Thoracic aorta (tissue), 2 donors: ENCODE measurements at regions not wholly inside any gene's neighbourhood (a gene's known extent, or its start where the extent isn't known, plus 50 kb on each side); places are given as distances from the start of the nearest gene placed in this dataset.

Source experiments
- ATAC-seq: fragments of 150-250 bp; one replicate; pipeline ENCODE4 v1.8.0; 2017; ENCODE audit warnings: low read depth; ENCODE audit not compliant: insufficient number of reproducible peaks, low FRiP score
- DNase-seq: peaks from one replicate; pipeline ENCODE4 v3.0.0-alpha.2; 2020; ENCODE audit warnings: low spot score
- H3K27ac ChIP-seq, 2 donors: fragments of 200-600 bp; sonication (generic); 1 replicate in 1 of 2; 2 replicates in 1 of 2; pipeline ENCODE4 v1.5.1; 2016; ENCODE audit warnings: mild to moderate bottlenecking in 2 of 2, moderate library complexity in 2 of 2
- H3K27me3 ChIP-seq: fragments of 200-600 bp; sonication (generic); replicated peaks from 2 replicates; pipeline ENCODE4 v1.6.0; 2016; ENCODE audit warnings: mild to moderate bottlenecking; ENCODE audit not compliant: insufficient read depth
- H3K36me3 ChIP-seq: fragments of 200-600 bp; sonication (generic); one replicate; pipeline ENCODE4 v1.5.1; 2016
- H3K4me1 ChIP-seq, 2 donors: fragments of 200-600 bp; sonication (generic); 1 replicate in 1 of 2; 2 replicates in 1 of 2; pipeline versions ENCODE4 v1.5.1 to v1.6.0; 2016; ENCODE audit warnings: low read depth in 2 of 2, mild to moderate bottlenecking in 1 of 2; ENCODE audit not compliant: control insufficient read depth in 1 of 2
- H3K4me3 ChIP-seq: fragments of 200-600 bp; sonication (generic); 2 replicates; pipeline ENCODE4 v1.5.1; 2016; ENCODE audit warnings: mild to moderate bottlenecking
- H3K9me3 ChIP-seq: fragments of 200-600 bp; sonication (generic); 2 replicates; pipeline ENCODE4 v1.5.1; 2016
- TF ChIP-seq, protein P1 (sequence below): fragments of 200-600 bp; sonication (generic); IDR thresholded peaks from one replicate; pipeline ENCODE4 v1.5.1; 2019; ENCODE audit warnings: antibody characterized with exemption

DNA sequence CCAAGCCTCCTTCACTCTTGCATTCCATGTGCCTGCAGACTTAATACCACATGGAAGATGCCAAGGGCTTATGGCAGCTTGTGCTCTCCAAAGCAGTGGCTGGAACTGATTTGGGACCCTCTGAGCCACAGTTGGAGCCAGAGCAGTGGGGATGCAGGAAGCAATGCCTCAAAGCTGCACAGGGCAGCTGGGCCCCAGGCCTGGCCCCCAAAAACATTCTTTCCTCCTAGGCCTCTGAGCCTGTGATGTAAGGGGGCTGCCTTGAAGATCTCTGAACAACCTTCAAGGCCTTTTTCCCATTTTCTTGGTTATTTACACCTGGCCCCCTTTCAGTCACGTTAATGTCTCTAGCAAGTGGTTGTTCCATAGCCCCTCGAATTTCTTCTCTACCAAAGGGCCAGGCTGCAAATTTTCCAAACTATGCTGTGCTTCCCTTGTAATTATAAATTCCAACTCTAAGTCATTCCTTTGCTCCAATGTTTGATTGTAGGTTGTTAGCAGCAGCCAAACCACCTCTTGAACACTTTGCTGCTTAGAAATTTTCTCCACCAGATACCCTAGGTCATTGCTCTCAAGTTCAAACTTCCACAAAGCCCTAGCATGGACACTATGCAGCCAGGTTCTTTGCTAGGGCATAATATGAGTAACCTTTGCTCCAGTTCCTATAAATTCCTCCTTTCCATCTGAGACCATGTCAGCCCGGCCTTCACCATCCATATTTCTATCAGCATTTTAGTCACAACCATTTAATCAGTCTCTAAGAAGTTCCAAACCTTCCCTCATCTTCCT is 245.0 kb upstream of the RBBP8 start:
- TF ChIP-seq, protein P1, sequence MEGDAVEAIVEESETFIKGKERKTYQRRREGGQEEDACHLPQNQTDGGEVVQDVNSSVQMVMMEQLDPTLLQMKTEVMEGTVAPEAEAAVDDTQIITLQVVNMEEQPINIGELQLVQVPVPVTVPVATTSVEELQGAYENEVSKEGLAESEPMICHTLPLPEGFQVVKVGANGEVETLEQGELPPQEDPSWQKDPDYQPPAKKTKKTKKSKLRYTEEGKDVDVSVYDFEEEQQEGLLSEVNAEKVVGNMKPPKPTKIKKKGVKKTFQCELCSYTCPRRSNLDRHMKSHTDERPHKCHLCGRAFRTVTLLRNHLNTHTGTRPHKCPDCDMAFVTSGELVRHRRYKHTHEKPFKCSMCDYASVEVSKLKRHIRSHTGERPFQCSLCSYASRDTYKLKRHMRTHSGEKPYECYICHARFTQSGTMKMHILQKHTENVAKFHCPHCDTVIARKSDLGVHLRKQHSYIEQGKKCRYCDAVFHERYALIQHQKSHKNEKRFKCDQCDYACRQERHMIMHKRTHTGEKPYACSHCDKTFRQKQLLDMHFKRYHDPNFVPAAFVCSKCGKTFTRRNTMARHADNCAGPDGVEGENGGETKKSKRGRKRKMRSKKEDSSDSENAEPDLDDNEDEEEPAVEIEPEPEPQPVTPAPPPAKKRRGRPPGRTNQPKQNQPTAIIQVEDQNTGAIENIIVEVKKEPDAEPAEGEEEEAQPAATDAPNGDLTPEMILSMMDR = no peak
- H3K4me3 ChIP-seq = no peak overlapping the region
- H3K4me1 ChIP-seq = peaks cover 0 to 6% of the 10 kb centered on the region in 2 donors
- H3K27ac ChIP-seq = no peak overlapping the region
- H3K36me3 ChIP-seq = no peaks in the 10 kb centered on the region
- no peaks in the 10 kb centered on the region for H3K27me3 ChIP-seq
- ATAC-seq = no peak
- no peak for DNase-seq
- no peaks in the 10 kb centered on the region for H3K9me3 ChIP-seq

DNA sequence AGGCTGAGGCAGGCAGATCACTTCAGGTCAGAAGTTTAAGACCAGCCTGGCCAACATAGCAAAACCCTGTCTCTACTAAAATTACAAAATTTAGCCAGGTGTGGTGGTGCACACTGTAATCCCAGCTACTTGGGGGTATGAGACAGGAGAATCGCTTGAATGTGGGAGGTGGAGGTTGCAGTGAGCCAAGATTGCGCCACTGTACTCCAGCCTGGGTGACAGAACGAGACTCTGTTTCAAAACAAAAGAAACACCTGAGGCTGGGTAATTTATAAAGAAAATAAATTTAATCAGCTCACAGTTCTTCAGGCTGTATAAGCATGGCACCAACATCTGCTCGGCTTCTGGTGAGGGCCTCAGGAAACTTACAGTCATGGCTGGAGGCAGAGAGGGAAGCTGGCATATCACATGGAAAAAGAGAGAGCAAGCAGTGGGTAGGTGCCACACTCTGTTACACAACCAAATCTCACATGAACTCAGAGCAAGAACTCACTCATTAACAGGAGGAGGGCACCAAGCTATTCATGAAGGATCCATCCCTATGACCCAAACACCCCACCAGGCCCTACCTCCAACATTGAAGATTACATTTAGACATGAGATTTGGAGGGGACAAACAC is 244.1 kb upstream of the RBBP8 start:
- H3K27me3 ChIP-seq = no peaks in the 10 kb centered on the region
- no peaks in the 10 kb centered on the region for H3K9me3 ChIP-seq
- H3K4me3 ChIP-seq = no peak overlapping the region
- TF ChIP-seq, protein P1 = no peak
- ATAC-seq = no peak
- no peaks in the 10 kb centered on the region for H3K4me1 ChIP-seq
- H3K27ac ChIP-seq = no peak overlapping the region
- no peaks in the 10 kb centered on the region for H3K36me3 ChIP-seq
- no peak for DNase-seq

DNA sequence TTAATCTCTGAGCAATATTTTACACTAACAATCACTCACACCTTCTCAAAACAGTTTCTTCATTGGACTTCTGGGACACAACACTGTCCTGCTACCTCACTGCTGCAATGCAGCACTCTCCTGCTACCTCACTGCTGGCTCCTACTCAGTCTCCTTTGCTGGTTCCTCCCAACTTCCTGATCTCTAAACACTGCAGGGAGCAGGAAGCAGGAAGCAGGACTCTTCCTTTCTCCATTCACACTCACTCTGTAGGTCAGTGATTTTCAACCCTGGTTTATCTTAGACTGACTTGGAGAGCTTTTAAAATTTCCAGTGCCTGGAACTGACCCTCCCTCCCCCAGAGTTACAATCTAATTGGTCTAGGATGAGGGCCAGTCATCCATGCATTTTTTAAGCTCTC is 243.4 kb upstream of the RBBP8 start:
- H3K36me3 ChIP-seq = no peaks in the 10 kb centered on the region
- TF ChIP-seq, protein P1 = no peak
- ATAC-seq (no peak), DNase-seq (no peak)
- H3K27ac ChIP-seq = no peak overlapping the region
- no peaks in the 10 kb centered on the region for H3K4me1 ChIP-seq
- no peaks in the 10 kb centered on the region for H3K27me3 ChIP-seq
- H3K9me3 ChIP-seq = no peaks in the 10 kb centered on the region
- no peak overlapping the region for H3K4me3 ChIP-seq

DNA sequence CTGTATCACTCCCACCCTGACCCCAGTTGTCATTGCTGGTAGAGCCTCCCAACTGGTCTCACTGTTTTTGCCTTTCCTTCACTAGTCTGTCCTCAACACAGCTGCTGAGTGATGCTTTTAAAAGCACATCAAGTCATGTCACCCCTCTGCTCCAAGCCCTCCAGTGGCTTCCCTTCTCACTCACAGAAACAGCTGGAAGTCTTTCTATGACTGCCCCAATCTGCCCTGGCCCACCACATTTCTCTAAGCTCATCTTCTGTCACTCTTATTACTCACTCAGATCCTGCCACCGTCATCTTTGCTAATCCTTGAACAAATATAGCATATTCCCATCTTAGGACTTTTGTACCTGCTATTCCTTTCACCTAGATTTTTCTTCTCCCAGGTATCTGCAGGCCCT is 242.6 kb upstream of the RBBP8 start:
- DNase-seq = no peak
- Histone ChIP-seq H3K4me1 (no peaks in the 10 kb centered on the region), H3K27me3 (no peaks in the 10 kb centered on the region), H3K9me3 (no peaks in the 10 kb centered on the region), H3K4me3 (no peak overlapping the region), H3K36me3 (no peaks in the 10 kb centered on the region), H3K27ac (no peak overlapping the region)
- TF ChIP-seq, protein P1 = no peak
- ATAC-seq = no peak

DNA sequence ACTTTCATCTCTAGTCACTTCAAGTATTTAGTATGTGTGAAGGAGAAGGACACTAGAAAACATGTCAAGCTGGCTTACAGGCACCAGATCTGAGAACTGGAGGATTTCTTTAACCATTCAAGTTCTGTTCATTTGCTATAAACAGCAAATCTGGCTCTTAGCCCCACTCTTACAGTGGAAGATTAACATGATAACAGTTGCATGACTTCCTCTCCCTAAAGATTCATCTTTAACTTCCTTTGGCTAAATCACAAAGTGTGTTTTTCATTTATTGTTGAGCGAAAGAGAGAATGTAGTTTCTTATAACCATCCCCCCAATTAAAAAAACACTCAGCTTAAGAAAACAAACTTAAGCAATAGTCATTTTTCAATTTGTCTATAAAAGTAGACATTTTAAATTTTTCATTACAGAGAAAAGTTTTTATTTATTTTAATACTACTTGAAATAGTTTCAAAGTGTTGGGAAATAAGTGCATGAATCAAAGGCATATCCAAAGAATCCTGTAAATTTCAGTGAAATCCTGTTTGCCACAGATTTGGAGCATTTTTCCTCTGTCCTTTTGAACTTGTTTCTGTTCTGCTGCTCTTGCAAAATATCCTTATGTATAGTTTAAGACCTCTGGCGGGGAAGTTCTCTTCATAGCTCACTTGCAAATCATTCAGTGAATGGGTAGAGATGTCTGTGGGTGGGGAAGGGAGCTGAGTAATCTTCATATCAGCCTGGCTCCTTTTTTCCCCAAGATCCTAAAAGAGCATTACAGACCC is 241.0 kb upstream of the RBBP8 start:
- TF ChIP-seq, protein P1 = no peak
- DNase-seq = no peak
- Histone ChIP-seq H3K27ac (no peak overlapping the region), H3K4me1 (no peaks in the 10 kb centered on the region), H3K9me3 (no peaks in the 10 kb centered on the region), H3K4me3 (no peak overlapping the region), H3K36me3 (no peaks in the 10 kb centered on the region), H3K27me3 (no peaks in the 10 kb centered on the region)
- ATAC-seq = no peak
